22Rv1 (cell line): ENCODE measurements at regions not wholly inside any gene's neighbourhood (a gene's known extent, or its start where the extent isn't known, plus 50 kb on each side); places are given as distances from the start of the nearest gene placed in this dataset.

ENCODE experiments used
- ZFX ChIP-seq: fragments of 450-650 bp; IDR thresholded peaks from 2 replicates; pipeline ENCODE4 v1.6.1; 2017; ENCODE audit warnings: antibody characterized with exemption, borderline replicate concordance
- TF ChIP-seq, protein P1 (sequence below): fragments of 450-650 bp; IDR thresholded peaks from 2 replicates; pipeline ENCODE4 v1.5.1; 2017; ENCODE audit warnings: mild to moderate bottlenecking

- TF ChIP-seq, protein P1, sequence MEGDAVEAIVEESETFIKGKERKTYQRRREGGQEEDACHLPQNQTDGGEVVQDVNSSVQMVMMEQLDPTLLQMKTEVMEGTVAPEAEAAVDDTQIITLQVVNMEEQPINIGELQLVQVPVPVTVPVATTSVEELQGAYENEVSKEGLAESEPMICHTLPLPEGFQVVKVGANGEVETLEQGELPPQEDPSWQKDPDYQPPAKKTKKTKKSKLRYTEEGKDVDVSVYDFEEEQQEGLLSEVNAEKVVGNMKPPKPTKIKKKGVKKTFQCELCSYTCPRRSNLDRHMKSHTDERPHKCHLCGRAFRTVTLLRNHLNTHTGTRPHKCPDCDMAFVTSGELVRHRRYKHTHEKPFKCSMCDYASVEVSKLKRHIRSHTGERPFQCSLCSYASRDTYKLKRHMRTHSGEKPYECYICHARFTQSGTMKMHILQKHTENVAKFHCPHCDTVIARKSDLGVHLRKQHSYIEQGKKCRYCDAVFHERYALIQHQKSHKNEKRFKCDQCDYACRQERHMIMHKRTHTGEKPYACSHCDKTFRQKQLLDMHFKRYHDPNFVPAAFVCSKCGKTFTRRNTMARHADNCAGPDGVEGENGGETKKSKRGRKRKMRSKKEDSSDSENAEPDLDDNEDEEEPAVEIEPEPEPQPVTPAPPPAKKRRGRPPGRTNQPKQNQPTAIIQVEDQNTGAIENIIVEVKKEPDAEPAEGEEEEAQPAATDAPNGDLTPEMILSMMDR, result no peak
- no peak for TF ChIP-seq ZFX
These were observed 176.4 kb upstream of the SMIM30 start for GRCh38 chr7:113294750-113295149.
